NT2/D1 (cell line): ENCODE measurements at regions not wholly inside any gene's neighbourhood (a gene's known extent, or its start where the extent isn't known, plus 50 kb on each side); places are given as distances from the start of the nearest gene placed in this dataset.

Experiments
- SUZ12 ChIP-seq: IDR thresholded peaks from 2 replicates; pipeline ENCODE4 v1.6.1; 2011; ENCODE audit not compliant: insufficient read length, insufficient read depth; ENCODE audit errors: extremely low read depth
- YY1 ChIP-seq: IDR thresholded peaks from 2 replicates; pipeline ENCODE4 v1.6.1; 2011; ENCODE audit not compliant: insufficient read length, insufficient read depth
- ZNF274 ChIP-seq: IDR thresholded peaks from 2 replicates; pipeline ENCODE4 v1.6.1; 2011; ENCODE audit warnings: mild to moderate bottlenecking, low read depth, low read length

- no peak for TF ChIP-seq YY1
- TF ChIP-seq SUZ12 = no peak
- no peak for TF ChIP-seq ZNF274
Observed at GRCh38 chr6:116992546-116992945, 115.5 kb downstream of the RFX6 start.
